ENCODE measurements at regions not wholly inside any gene's neighbourhood (a gene's known extent, or its start where the extent isn't known, plus 50 kb on each side); places are given as distances from the start of the nearest gene placed in this dataset.
"Not testable (repeated sequence)": the region's sequence is repeated elsewhere in the genome, so short reads cannot be mapped to it uniquely, and the experiment has no call there.

- Histone ChIP-seq H2AFZ (ENCODE audit: low read depth, low read length) (no peak overlapping the region), H3K9me3 (ENCODE audit: control insufficient read depth, low read length) (no peaks in the 10 kb centered on the region), H3K36me3 (ENCODE audit: control insufficient read depth in 1 of 2, insufficient read depth in 2 of 2, low read depth in 1 of 2, low read length in 2 of 2) (no peaks in the 10 kb centered on the region), H3K4me2 (ENCODE audit: low read length, poor library complexity, severe bottlenecking) (no peak overlapping the region), H3K23ac (ENCODE audit: low read length in 2 of 2) (no peak overlapping the region), H4K8ac (ENCODE audit: low read length) (no peak overlapping the region), H3K4me1 (ENCODE audit: control insufficient read depth, insufficient read depth, low read depth, low read length) (no peaks in the 10 kb centered on the region), H4K91ac (ENCODE audit: low read length) (no peak overlapping the region), H2BK12ac (ENCODE audit: low read length in 2 of 2) (no peak overlapping the region), H2BK120ac (ENCODE audit: low read depth, low read length) (no peak overlapping the region), H3K79me1 (replicated peaks; ENCODE audit: low read length, poor library complexity, severe bottlenecking) (no peaks in the 10 kb centered on the region), H3K9ac (ENCODE audit: low read length) (no peak overlapping the region), H3K27me3 (ENCODE audit: control insufficient read depth in 1 of 2, insufficient read depth in 1 of 2, low read length in 2 of 2) (no peaks in the 10 kb centered on the region), H2BK15ac (ENCODE audit: low read depth, poor library complexity, severe bottlenecking) (no peak overlapping the region), H3K27ac (ENCODE audit: low read length, poor library complexity, severe bottlenecking) (no peak overlapping the region), H3K4me3 (ENCODE audit: insufficient read depth in 1 of 2, low read depth in 1 of 2, low read length in 2 of 2) (no peak overlapping the region), H2AK5ac (ENCODE audit: low read length, severe bottlenecking) (no peak overlapping the region), H2BK5ac (ENCODE audit: low read depth, low read length, poor library complexity, severe bottlenecking) (no peak overlapping the region), H3K18ac (ENCODE audit: low read depth in 1 of 2, low read length in 2 of 2) (no peak overlapping the region), H3K14ac (ENCODE audit: low read length in 2 of 2) (no peak overlapping the region), H3K4ac (ENCODE audit: low read depth in 1 of 2, low read length in 2 of 2) (no peak overlapping the region)
- no CpG with 5 or more reads among the region's 2 CpGs for WGBS
- DNase-seq = no peak
These were observed 290.8 kb upstream of the LUZP2 start for GRCh38 chr11:24206030-24206429.

- Histone ChIP-seq H3K36me3 (ENCODE audit: control insufficient read depth in 1 of 2, insufficient read depth in 2 of 2, low read depth in 1 of 2, low read length in 2 of 2) (no peaks in the 10 kb centered on the region), H3K79me1 (replicated peaks; ENCODE audit: low read length, poor library complexity, severe bottlenecking) (no peaks in the 10 kb centered on the region), H2BK120ac (ENCODE audit: low read depth, low read length) (no peak overlapping the region), H2BK12ac (ENCODE audit: low read length in 2 of 2) (no peak overlapping the region), H3K23ac (ENCODE audit: low read length in 2 of 2) (no peak overlapping the region), H2BK15ac (ENCODE audit: low read depth, poor library complexity, severe bottlenecking) (no peak overlapping the region), H3K4me1 (ENCODE audit: control insufficient read depth, insufficient read depth, low read depth, low read length) (no peaks in the 10 kb centered on the region), H3K4me3 (ENCODE audit: insufficient read depth in 1 of 2, low read depth in 1 of 2, low read length in 2 of 2) (no peak overlapping the region), H3K9ac (ENCODE audit: low read length) (no peak overlapping the region), H4K91ac (ENCODE audit: low read length) (no peak overlapping the region), H2AFZ (ENCODE audit: low read depth, low read length) (no peak overlapping the region), H3K14ac (ENCODE audit: low read length in 2 of 2) (no peak overlapping the region), H4K8ac (ENCODE audit: low read length) (no peak overlapping the region), H3K27ac (ENCODE audit: low read length, poor library complexity, severe bottlenecking) (no peak overlapping the region), H3K18ac (ENCODE audit: low read depth in 1 of 2, low read length in 2 of 2) (no peak overlapping the region), H2AK5ac (ENCODE audit: low read length, severe bottlenecking) (no peak overlapping the region), H3K9me3 (ENCODE audit: control insufficient read depth, low read length) (no peaks in the 10 kb centered on the region), H3K4me2 (ENCODE audit: low read length, poor library complexity, severe bottlenecking) (no peak overlapping the region), H2BK5ac (ENCODE audit: low read depth, low read length, poor library complexity, severe bottlenecking) (no peak overlapping the region), H3K4ac (ENCODE audit: low read depth in 1 of 2, low read length in 2 of 2) (no peak overlapping the region), H3K27me3 (ENCODE audit: control insufficient read depth in 1 of 2, insufficient read depth in 1 of 2, low read length in 2 of 2) (no peaks in the 10 kb centered on the region)
- DNase-seq = no peak
- no CpG with 5 or more reads among the region's 1 CpG for WGBS
These were observed 290.3 kb upstream of the LUZP2 start for GRCh38 chr11:24206511-24206910.

- Histone ChIP-seq H3K14ac (ENCODE audit: low read length in 2 of 2) (no peak overlapping the region), H3K9me3 (ENCODE audit: control insufficient read depth, low read length) (no peaks in the 10 kb centered on the region), H3K36me3 (ENCODE audit: control insufficient read depth in 1 of 2, insufficient read depth in 2 of 2, low read depth in 1 of 2, low read length in 2 of 2) (no peaks in the 10 kb centered on the region), H3K23ac (ENCODE audit: low read length in 2 of 2) (no peak overlapping the region), H3K18ac (ENCODE audit: low read depth in 1 of 2, low read length in 2 of 2) (no peak overlapping the region), H2BK120ac (ENCODE audit: low read depth, low read length) (no peak overlapping the region), H3K4ac (ENCODE audit: low read depth in 1 of 2, low read length in 2 of 2) (no peak overlapping the region), H3K9ac (ENCODE audit: low read length) (no peak overlapping the region), H2BK5ac (ENCODE audit: low read depth, low read length, poor library complexity, severe bottlenecking) (no peak overlapping the region), H3K4me2 (ENCODE audit: low read length, poor library complexity, severe bottlenecking) (no peak overlapping the region), H3K4me3 (ENCODE audit: insufficient read depth in 1 of 2, low read depth in 1 of 2, low read length in 2 of 2) (no peak overlapping the region), H2BK15ac (ENCODE audit: low read depth, poor library complexity, severe bottlenecking) (no peak overlapping the region), H2BK12ac (ENCODE audit: low read length in 2 of 2) (no peak overlapping the region), H3K27ac (ENCODE audit: low read length, poor library complexity, severe bottlenecking) (no peak overlapping the region), H2AFZ (ENCODE audit: low read depth, low read length) (no peak overlapping the region), H3K27me3 (ENCODE audit: control insufficient read depth in 1 of 2, insufficient read depth in 1 of 2, low read length in 2 of 2) (no peaks in the 10 kb centered on the region), H4K8ac (ENCODE audit: low read length) (no peak overlapping the region), H3K4me1 (ENCODE audit: control insufficient read depth, insufficient read depth, low read depth, low read length) (no peaks in the 10 kb centered on the region), H3K79me1 (replicated peaks; ENCODE audit: low read length, poor library complexity, severe bottlenecking) (no peaks in the 10 kb centered on the region), H4K91ac (ENCODE audit: low read length) (no peak overlapping the region), H2AK5ac (ENCODE audit: low read length, severe bottlenecking) (no peak overlapping the region)
- DNase-seq = no peak
- WGBS = 72% methylated on average over 1 of the region's 1 CpG
These were observed 280.4 kb upstream of the LUZP2 start for GRCh38 chr11:24216488-24216887.

- H4K8ac ChIP-seq (ENCODE audit: low read length); H3K18ac ChIP-seq (ENCODE audit: low read depth in 1 of 2, low read length in 2 of 2); H3K9ac ChIP-seq (ENCODE audit: low read length); H3K9me3 ChIP-seq (ENCODE audit: control insufficient read depth, low read length); H2AK5ac ChIP-seq (ENCODE audit: low read length, severe bottlenecking); H3K27me3 ChIP-seq (ENCODE audit: control insufficient read depth in 1 of 2, insufficient read depth in 1 of 2, low read length in 2 of 2); H3K27ac ChIP-seq (ENCODE audit: low read length, poor library complexity, severe bottlenecking); H3K4me1 ChIP-seq (ENCODE audit: control insufficient read depth, insufficient read depth, low read depth, low read length); H3K4me3 ChIP-seq (ENCODE audit: insufficient read depth in 1 of 2, low read depth in 1 of 2, low read length in 2 of 2); H2AFZ ChIP-seq (ENCODE audit: low read depth, low read length); H2BK12ac ChIP-seq (ENCODE audit: low read length in 2 of 2); H4K91ac ChIP-seq (ENCODE audit: low read length); H3K4ac ChIP-seq (ENCODE audit: low read depth in 1 of 2, low read length in 2 of 2); H3K79me1 ChIP-seq (replicated peaks; ENCODE audit: low read length, poor library complexity, severe bottlenecking); H3K23ac ChIP-seq (ENCODE audit: low read length in 2 of 2); H3K4me2 ChIP-seq (ENCODE audit: low read length, poor library complexity, severe bottlenecking); H3K14ac ChIP-seq (ENCODE audit: low read length in 2 of 2); H2BK5ac ChIP-seq (ENCODE audit: low read depth, low read length, poor library complexity, severe bottlenecking); DNase-seq; H3K36me3 ChIP-seq (ENCODE audit: control insufficient read depth in 1 of 2, insufficient read depth in 2 of 2, low read depth in 1 of 2, low read length in 2 of 2); H2BK15ac ChIP-seq (ENCODE audit: low read depth, poor library complexity, severe bottlenecking); H2BK120ac ChIP-seq (ENCODE audit: low read depth, low read length): not testable (repeated sequence)
- WGBS = 91% methylated on average over 10 of the region's 11 CpGs
These were observed 279.5 kb upstream of the LUZP2 start for GRCh38 chr11:24217319-24217718.
